HG02571 (cell line): ENCODE measurements at regions not wholly inside any gene's neighbourhood (a gene's known extent, or its start where the extent isn't known, plus 50 kb on each side); places are given as distances from the start of the nearest gene placed in this dataset.
"Not testable (repeated sequence)": the region's sequence is repeated elsewhere in the genome, so short reads cannot be mapped to it uniquely, and the experiment has no call there.

Experiments used
- ATAC-seq: cut with Tn5 transposase; IDR thresholded peaks from one replicate; pipeline ENCODE4 v1.9.1; 2021; ENCODE audit warnings: mild to moderate bottlenecking, moderate library complexity; ENCODE audit not compliant: unreplicated experiment

GRCh38 chr12:107491856-107492255 is 193.7 kb upstream of the PWP1 start:
- no peak for ATAC-seq

- ATAC-seq, result no peak
Measured at GRCh38 chr12:107492393-107493134, 193.0 kb upstream of the PWP1 start.

GRCh38 chr12:107493135-107493494 is 192.5 kb upstream of the PWP1 start:
- no peak for ATAC-seq

GRCh38 chr12:107493666-107494065 is 191.9 kb upstream of the PWP1 start:
- no peak for ATAC-seq

- ATAC-seq, result no peak
Measured at GRCh38 chr12:107494331-107494730, 191.3 kb upstream of the PWP1 start.

- no peak for ATAC-seq
Measured at GRCh38 chr12:107495604-107496003, 190.0 kb upstream of the PWP1 start.

- ATAC-seq, result no peak
Measured at GRCh38 chr12:107497231-107497630, 188.4 kb upstream of the PWP1 start.

- ATAC-seq, result no peak
Measured at GRCh38 chr12:107500307-107500706, 185.3 kb upstream of the PWP1 start.

- no peak for ATAC-seq
Measured at GRCh38 chr12:107501681-107502080, 183.9 kb upstream of the PWP1 start.

GRCh38 chr12:107503129-107503855 is 182.3 kb upstream of the PWP1 start:
- ATAC-seq, result no peak

- ATAC-seq, result no peak
Measured at GRCh38 chr12:107503887-107504885, 181.4 kb upstream of the PWP1 start.

- no peak for ATAC-seq
Measured at GRCh38 chr12:107509421-107509820, 176.2 kb upstream of the PWP1 start.

- ATAC-seq, result no peak
Measured at GRCh38 chr12:107510211-107510610, 175.4 kb upstream of the PWP1 start.

- ATAC-seq, result no peak
Measured at GRCh38 chr12:107511292-107511691, 174.3 kb upstream of the PWP1 start.

GRCh38 chr12:107512391-107512790 is 173.2 kb upstream of the PWP1 start:
- no peak for ATAC-seq

GRCh38 chr12:107513184-107513583 is 172.4 kb upstream of the PWP1 start:
- no peak for ATAC-seq

- no peak for ATAC-seq
Measured at GRCh38 chr12:107513636-107514400, 171.8 kb upstream of the PWP1 start.

- ATAC-seq, result no peak
Measured at GRCh38 chr12:107514887-107515445, 170.6 kb upstream of the PWP1 start.

- no peak for ATAC-seq
Measured at GRCh38 chr12:107515446-107515958, 170.1 kb upstream of the PWP1 start.

GRCh38 chr12:107517816-107518215 is 167.8 kb upstream of the PWP1 start:
- not testable (repeated sequence) for ATAC-seq
